ENCODE measurements at regions not wholly inside any gene's neighbourhood (a gene's known extent, or its start where the extent isn't known, plus 50 kb on each side); places are given as distances from the start of the nearest gene placed in this dataset.
"Not testable (repeated sequence)": the region's sequence is repeated elsewhere in the genome, so short reads cannot be mapped to it uniquely, and the experiment has no call there.

DNA sequence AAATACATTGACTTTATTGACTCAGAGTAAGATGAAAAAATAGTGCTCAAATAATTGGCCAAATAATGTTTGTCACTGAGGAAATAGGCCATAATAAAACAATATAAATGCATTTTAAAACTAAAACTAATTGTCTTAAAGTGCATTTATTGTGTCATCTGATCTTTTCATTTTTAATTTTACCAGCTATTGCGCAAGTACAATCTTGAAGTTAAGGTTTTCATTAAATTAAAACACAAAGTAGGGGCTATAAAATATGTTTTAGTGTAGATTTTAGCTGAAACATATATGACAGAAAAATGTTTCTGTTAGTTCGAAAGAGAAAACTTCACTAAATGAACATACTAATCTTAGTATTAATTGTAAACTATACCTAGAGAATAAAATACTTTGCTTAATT, 832.8 kb downstream of the FSCB start:
- FAIRE-seq: no peak

DNA sequence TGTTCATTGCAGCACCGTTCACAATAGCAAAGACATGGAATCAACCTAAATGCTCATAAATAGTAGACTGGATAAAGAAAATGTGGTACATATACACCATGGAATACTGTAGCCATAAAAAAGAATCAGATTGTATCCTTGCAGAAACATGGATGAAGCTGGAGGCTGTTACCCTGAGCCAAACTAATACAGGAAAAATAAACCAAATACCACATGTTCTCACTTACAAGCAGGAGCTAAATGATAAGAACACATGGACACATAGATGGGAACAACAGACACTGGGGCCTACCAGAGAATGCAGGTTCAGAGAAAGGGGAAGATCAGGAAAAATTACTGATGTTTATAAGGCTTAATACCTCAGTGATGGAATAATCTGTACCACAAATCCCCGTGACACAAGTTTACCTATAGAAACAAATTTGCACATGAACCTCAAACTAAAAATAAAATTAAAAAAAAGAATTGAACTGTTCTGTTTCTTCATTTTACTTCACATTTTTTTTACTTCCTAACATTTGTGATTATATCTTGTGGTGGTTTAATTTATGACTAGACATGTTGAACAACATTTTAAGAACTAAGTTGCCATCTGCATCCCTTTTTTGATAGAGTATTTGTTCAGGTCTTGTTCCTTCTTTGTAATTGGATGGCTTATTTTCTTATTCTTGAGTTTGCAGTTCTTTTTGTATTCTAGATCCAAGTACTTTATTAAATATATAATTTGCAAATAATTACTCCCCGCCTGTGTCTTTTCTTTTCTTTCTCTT, 835.2 kb downstream of the FSCB start:
- no peak for FAIRE-seq

- FAIRE-seq: no peak
These were observed 837.7 kb downstream of the FSCB start for GRCh38 chr14:43669355-43669754.

- no peak for FAIRE-seq
These were observed 841.4 kb downstream of the FSCB start for GRCh38 chr14:43665570-43666267.

GRCh38 chr14:43655194-43655593, 851.9 kb downstream of the FSCB start:
- FAIRE-seq: not testable (repeated sequence)

GRCh38 chr14:43651896-43652295, 855.2 kb downstream of the FSCB start:
- no peak for FAIRE-seq

DNA sequence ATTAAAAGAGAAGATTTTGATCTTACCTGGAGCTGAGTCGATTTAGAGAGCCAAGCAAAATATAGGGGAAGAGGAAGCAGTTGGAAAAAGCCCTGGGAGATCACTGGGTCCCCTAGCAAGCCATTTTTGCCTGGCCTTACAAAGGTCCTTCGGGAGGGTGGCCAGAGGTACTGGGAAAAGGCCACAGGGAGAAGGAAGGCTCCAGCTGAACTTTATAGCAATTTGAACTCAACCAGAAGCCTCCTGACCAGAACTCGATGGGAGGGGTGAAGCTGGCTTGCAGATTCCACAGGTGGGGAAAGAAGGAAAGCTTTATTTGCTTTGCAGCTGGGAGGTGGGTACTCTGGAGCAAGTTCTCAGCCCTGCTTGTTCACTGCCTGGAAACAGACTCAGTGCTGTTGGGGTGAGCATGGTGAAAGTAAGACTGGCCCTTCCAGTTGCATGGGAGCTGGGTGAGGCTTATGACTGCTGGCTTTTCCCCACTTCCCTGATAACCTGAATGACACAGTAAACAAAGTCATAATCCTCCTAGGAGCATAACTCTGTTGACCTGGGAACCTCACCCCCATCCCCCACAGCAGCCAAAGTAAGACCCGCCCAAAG, 855.8 kb downstream of the FSCB start:
- FAIRE-seq: no peak

DNA sequence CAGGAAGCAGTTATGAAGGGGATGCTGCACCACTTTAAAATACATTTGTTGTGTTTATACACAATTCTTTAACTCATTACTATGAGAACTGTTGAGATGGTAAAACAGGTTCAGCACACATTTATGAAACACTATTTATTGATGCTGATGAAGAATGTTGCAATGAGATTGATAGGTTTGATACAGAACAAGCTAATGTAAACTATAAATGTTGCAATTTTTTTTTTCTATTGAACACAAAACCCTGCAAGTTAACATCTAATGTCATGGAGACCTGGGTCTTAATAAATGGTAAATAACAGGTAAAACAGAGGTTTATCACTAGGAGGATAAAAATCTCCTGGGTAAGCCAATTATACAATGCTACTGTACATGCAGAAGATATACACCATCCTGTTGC, 857.6 kb downstream of the FSCB start:
- FAIRE-seq: no peak

- no peak for FAIRE-seq
These were observed 859.8 kb downstream of the FSCB start for GRCh38 chr14:43647302-43647701.

DNA sequence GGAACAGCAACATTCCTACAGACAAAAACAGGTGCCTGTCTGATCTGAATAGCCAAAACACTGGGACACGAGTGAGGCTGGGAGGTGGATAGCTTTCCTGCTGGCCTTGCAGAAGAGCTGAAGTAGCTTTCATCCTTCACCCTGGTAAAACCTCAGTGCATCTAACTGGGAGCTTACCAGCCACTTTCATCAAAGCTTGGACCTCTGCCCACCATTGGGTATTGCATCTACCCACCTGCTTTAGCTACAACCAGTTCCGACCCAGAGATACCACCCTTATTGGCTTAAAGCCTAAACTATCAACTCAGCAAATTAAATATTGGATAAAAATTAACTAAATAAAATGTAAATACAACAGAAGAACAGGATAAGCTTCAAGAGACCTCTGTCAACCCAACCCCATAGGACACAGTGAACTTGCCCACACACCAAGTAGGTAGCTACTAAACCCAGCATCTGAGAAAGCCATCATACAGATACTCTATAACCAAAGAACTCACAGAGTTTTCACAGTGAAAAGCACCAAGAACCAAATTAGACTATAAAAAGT, 866.3 kb downstream of the FSCB start:
- FAIRE-seq: no peak

- FAIRE-seq: no peak
These were observed 881.8 kb downstream of the FSCB start for GRCh38 chr14:43625294-43625693.

GRCh38 chr14:43621282-43621681, 885.8 kb downstream of the FSCB start:
- no peak for FAIRE-seq

- FAIRE-seq: no peak
These were observed 911.8 kb downstream of the FSCB start for GRCh38 chr14:43595096-43595772.

DNA sequence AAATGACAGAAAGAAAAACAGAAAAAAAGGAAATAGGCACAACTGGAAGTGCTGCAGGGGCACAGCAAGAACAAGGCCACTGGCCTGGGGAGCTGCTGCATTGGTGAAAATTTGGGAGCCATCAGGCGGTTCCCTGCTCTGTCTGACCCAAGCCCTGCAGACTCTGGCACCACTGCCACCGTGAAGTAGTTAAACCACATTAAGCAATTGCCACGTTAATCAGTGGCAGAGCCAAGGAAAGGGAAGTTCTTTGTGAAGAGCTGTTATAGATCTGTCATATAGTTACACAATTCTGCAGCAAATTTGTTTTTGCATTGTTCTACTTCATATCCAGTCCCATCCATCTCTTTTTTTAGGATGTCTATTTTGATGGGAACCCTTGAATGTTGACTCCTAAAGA, 915.3 kb downstream of the FSCB start:
- FAIRE-seq: no peak

DNA sequence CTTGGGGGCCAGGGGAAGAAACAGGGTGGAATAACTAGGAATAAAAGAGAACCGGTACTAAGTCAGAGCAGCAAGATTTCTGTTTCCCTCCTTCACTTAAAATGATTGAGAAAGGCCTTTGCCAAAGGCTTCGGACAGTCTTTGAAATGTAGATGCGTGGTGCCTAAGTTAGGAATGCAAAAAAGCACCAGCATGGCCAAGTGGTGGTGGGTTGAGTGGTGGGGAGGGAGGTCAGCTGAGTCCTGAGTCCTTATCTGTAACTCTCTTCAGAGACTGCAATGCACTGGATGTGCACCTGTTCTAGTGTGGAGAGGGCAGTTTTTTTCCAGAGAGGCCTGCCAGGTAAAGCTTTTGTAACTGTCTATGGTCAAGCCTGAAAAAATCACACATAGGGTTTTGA, 919.9 kb downstream of the FSCB start:
- FAIRE-seq: no peak

DNA sequence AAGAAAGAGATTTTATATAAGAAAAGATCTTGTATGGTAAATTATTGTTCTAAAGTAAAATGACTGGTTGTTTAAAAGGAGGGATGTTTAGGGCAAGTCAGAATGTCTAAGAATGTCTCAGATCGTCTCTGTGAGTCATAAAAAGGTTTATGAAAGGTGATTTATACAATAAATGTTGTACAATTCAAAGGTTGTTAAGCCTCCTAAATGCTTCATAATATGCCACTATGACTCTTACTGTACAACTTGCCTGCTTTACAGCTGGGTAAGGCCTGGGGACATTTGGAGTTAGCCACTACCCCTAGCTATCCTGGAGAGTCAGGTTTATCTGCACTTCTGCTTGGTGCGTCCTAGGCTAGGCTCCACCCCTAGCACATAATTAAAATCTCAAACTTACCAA, 927.4 kb downstream of the FSCB start:
- no peak for FAIRE-seq

GRCh38 chr14:43568022-43568421, 939.1 kb downstream of the FSCB start:
- FAIRE-seq: no peak

DNA sequence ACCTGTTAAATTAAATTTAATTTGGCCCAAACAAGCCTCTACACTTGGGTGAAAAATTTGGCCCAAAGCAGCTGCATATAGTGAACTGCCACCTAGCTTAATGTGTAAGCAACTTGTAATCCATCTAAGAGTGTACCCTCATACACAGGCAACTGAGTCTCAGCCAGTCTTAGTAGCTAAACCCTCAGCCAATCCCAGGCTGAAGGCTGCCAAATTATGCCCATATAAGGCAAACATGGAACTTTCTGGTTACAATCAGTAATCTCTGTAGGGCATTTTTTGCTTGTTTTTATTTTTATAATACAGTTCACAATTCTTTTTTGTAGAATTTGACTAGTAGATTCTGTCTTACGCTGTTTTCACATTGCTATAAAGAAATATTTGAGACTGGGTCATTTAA, 958.7 kb downstream of the FSCB start:
- FAIRE-seq: no peak

DNA sequence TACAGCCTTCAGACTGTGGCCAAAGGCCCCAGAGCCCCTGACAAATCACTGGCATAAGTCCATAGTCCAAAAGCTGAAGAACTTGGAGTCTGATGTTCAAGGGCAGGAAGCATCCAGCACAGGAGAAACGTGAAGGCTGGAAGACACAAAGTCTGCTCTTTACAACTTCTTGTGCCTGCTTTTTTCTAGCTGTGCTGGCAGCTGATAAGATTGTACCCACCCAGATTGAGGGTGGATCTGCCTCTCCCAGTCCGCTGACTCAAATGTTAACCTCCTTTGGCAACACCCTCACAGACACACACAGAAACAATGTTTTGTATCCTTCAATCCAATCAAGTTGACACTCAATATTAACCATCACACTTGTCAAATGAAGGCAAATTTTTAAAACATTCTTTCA, 959.5 kb downstream of the FSCB start:
- not testable (repeated sequence) for FAIRE-seq

DNA sequence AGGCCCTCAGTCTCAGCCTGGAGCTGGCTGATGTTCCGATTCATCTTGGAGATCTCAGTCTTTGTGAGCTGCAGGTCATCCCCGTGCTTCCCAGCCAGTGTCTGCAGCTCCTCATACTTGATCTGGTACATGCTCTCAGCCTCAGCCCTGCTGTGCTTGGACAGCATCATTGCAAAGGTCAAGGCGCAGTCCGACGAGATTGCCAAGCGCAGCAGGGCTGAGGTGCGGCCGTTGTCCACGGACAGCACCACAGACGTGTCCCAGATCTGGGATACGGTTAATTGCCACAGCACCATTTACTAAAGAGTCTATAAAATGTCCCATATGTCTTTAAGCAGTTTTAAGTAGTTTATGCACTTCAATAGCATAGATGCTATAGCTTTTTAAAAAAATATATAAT, 965.7 kb downstream of the FSCB start:
- FAIRE-seq: no peak

- no peak for FAIRE-seq
These were observed 966.1 kb downstream of the FSCB start for GRCh38 chr14:43540948-43541347.

GRCh38 chr14:43539210-43539609, 967.9 kb downstream of the FSCB start:
- no peak for FAIRE-seq

DNA sequence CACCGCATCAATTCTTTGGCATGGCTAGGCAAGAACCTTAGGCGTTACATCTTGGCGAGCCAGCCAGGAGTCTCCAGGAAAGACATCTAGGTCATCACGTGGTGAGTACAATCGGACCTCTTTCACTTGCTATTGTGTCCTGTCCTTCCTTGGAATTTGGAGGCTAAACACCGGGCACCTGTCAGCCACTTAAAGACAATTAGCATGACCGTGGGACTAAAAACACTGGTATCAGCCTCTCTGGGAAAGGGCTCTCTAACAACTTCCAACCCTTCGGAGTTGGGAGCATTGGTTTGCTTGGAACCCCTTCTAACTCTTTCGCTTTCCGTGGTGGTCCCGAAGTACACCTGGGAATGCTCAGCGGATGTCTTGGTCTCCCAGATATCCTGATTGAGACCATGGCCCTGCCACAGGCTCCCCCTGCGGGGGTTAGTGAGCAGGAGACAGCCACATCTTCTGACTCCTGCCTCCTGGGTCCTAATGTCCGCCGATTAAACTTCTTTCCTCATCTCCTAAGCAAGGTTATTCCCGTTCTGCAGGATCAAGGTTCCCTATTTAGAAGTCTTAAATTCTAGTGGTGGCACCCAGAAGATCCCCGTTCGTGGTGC, 971.7 kb downstream of the FSCB start:
- FAIRE-seq: no peak

Data from islet of Langerhans (tissue), 1 donor.